ENCODE measurements at regions not wholly inside any gene's neighbourhood (a gene's known extent, or its start where the extent isn't known, plus 50 kb on each side); places are given as distances from the start of the nearest gene placed in this dataset.

GRCh38 chr15:70503798-70504298 lies 259.5 kb downstream of the UACA start:
- H3K9me3 ChIP-seq (ENCODE audit: control insufficient read depth in 1 of 2, insufficient read depth in 1 of 2, low read depth in 1 of 2, low read length in 2 of 2), result peaks cover 0 to 5% of the 10 kb centered on the region in 2 experiments; a peak in 1 of 4 replicates
- no peak overlapping the region for H3K27ac ChIP-seq (ENCODE audit: low read depth, low read length)
- ChIA-PET RAD21 (ENCODE audit: low non-redundant PET in 1 of 2, low total read pairs in 2 of 2, uncharacterized antibody in 2 of 2, unreplicated experiment in 2 of 2) (no interaction called here), POLR2A (interaction anchor here (1.0 kb wide), 1 partner anchor 29 kb away, joined by 3 read pairs; no protein-coding TSS in a partner anchor), CTCF (no interaction called here)
- no peak overlapping the region for H3K4me2 ChIP-seq (ENCODE audit: low read length)
- H3K27me3 ChIP-seq (ENCODE audit: insufficient read depth, low read length), result peaks cover 22% of the 10 kb centered on the region; the same call in 1 of the 2 replicates
- no peak overlapping the region for H2AFZ ChIP-seq (ENCODE audit: low read depth, low read length, poor library complexity, severe bottlenecking)
- peaks cover 42 to 48% of the 10 kb centered on the region in 2 experiments for H3K4me1 ChIP-seq (ENCODE audit: control insufficient read depth in 1 of 2, insufficient read depth in 2 of 2, low read length in 2 of 2)
- H3K9ac ChIP-seq (ENCODE audit: low read length), result no peak overlapping the region
- TF ChIP-seq FOSL1 (IDR thresholded peaks at IDR 0.05; ENCODE audit: low read depth) (no peak), CBX3 (IDR thresholded peaks at IDR 0.05; ENCODE audit: low read depth) (no peak), POLR2A (IDR thresholded peaks at IDR 0.05; ENCODE audit: borderline replicate concordance, extremely low read depth, insufficient read depth, insufficient read length) (no peak), TCF7L2 (IDR thresholded peaks at IDR 0.05; ENCODE audit: borderline replicate concordance, extremely low read depth, insufficient read depth, insufficient read length) (no peak), ZBTB33 (IDR thresholded peaks at IDR 0.05; ENCODE audit: extremely low read depth, insufficient replicate concordance, low read length) (no peak), ZNF274 (IDR thresholded peaks at IDR 0.05; ENCODE audit: low read depth, low read length) (no peak), REST (IDR thresholded peaks at IDR 0.05; ENCODE audit: low read depth) (no peak)
- intact Hi-C loops (cut with micrococcal nuclease), result no loop called here
- H3K9me2 ChIP-seq (ENCODE audit: insufficient read depth), result no peaks in the 10 kb centered on the region
- no peak for ATAC-seq
- no peak for DNase-seq (ENCODE audit: low read depth, low spot score)
- H3K36me3 ChIP-seq (ENCODE audit: control insufficient read depth in 1 of 2, insufficient read depth in 2 of 2, low read length in 2 of 2), result no peaks in the 10 kb centered on the region
- H4K20me1 ChIP-seq (ENCODE audit: insufficient read depth), result no peaks in the 10 kb centered on the region
- no TSS peak for BruUV-seq (replicated peaks)
- H3K79me2 ChIP-seq (ENCODE audit: insufficient read depth, low read length), result no peaks in the 10 kb centered on the region
- H3K4me3 ChIP-seq (replicated peaks in 1 of 2; ENCODE audit: low read depth in 1 of 2, low read length in 2 of 2), result no peak overlapping the region
